ENCODE measurements at regions not wholly inside any gene's neighbourhood (a gene's known extent, or its start where the extent isn't known, plus 50 kb on each side); places are given as distances from the start of the nearest gene placed in this dataset.

GRCh38 chr15:29348336-29348914, 78.8 kb upstream of the NSMCE3 start (continued):
- TF ChIP-seq CHD7 (IDR thresholded peaks at IDR 0.05; ENCODE audit: insufficient replicate concordance, low read length) (no peak), CBX8 (IDR thresholded peaks at IDR 0.05; ENCODE audit: borderline replicate concordance, low read depth, low read length) (no peak), E2F6 (IDR thresholded peaks at IDR 0.05) (no peak), CREB1 (IDR thresholded peaks at IDR 0.05) (no peak), KDM5A (IDR thresholded peaks at IDR 0.05; ENCODE audit: low read length) (no peak)

Measured in H1 (cell line).